Testis (tissue), 2 donors: ENCODE measurements at regions not wholly inside any gene's neighbourhood (a gene's known extent, or its start where the extent isn't known, plus 50 kb on each side); places are given as distances from the start of the nearest gene placed in this dataset.

Source experiments
- CTCF ChIP-seq, 3 experiments: fragments of 450-650 bp in 2 of 3; fragments of 200-600 bp in 1 of 3; sonication (generic) in 1 of 3; IDR thresholded peaks; one replicate each; pipeline ENCODE4 v1.5.1; 2016 to 2019; ENCODE audit warnings: antibody characterized with exemption in 3 of 3, mild to moderate bottlenecking in 2 of 3, moderate library complexity in 1 of 3
- POLR2A ChIP-seq: fragments of 450-650 bp; IDR thresholded peaks from one replicate; pipeline ENCODE4 v1.6.1; 2017; ENCODE audit warnings: antibody characterized with exemption, mild to moderate bottlenecking, moderate library complexity

- TF ChIP-seq POLR2A (no peak), CTCF (IDR thresholded peaks at IDR 0.05) (no peak)
Measured at GRCh38 chr2:10985901-10986535, 74.3 kb downstream of the KCNF1 start.
